SH-SY5Y (cell line): ENCODE measurements at regions not wholly inside any gene's neighbourhood (a gene's known extent, or its start where the extent isn't known, plus 50 kb on each side); places are given as distances from the start of the nearest gene placed in this dataset.

ENCODE experiments used
- GATA2 ChIP-seq: IDR thresholded peaks from 2 replicates; pipeline ENCODE4 v1.6.1; 2011; ENCODE audit warnings: mild to moderate bottlenecking, low read depth, low read length
- GATA3 ChIP-seq: IDR thresholded peaks from 2 replicates; pipeline ENCODE4 v1.6.1; 2011; ENCODE audit warnings: low read depth, mild to moderate bottlenecking, low read length, moderate library complexity

DNA sequence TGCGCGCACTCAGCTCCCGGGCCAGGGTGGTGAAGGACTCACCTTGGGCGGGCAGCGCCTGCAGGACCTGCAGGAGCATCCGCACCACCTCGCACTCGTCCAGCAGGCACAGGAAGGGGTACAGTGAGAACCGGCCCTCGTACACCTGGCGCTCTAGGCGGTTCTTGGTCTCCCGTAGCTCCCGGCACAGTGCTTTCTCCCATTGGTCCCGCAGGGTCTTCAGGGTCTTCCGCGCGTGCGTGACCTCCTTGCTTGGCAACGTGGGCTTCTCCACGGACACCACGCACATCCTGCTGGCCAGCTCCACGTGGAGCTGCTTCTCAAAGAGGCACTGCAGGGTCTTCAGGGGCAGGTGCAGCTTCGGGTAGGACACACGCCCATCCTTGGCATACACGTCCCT lies 74.1 kb upstream of the MED13 start:
- TF ChIP-seq GATA2 (no peak), GATA3 (no peak)
